Stomach (tissue), 8 donors: ENCODE measurements at regions not wholly inside any gene's neighbourhood (a gene's known extent, or its start where the extent isn't known, plus 50 kb on each side); places are given as distances from the start of the nearest gene placed in this dataset.

Source experiments
- DNase-seq, 2 donors: peaks; one replicate each; pipeline versions ENCODE4 v3.0.0 to v3.0.0-alpha.2; 2013 to 2019
- H3K27ac ChIP-seq, 5 donors: fragments of 200-600 bp in 4 of 5; sonication (generic) in 4 of 5; one replicate each; pipeline ENCODE4 v1.5.1; 2013 to 2019; ENCODE audit warnings: mild to moderate bottlenecking in 1 of 5, moderate library complexity in 1 of 5
- H3K27me3 ChIP-seq, 3 donors: fragments of 200-600 bp; sonication (generic); one replicate each; pipeline ENCODE4 v1.5.1; 2017 to 2019; ENCODE audit warnings: mixed run types in 1 of 3
- H3K36me3 ChIP-seq, 4 donors: fragments of 200-600 bp; sonication (generic); 1 replicate in 3 of 4; 2 replicates in 1 of 4; pipeline ENCODE4 v1.5.1; 2016 to 2019
- H3K4me1 ChIP-seq, 4 donors: fragments of 200-600 bp; sonication (generic); one replicate each; pipeline ENCODE4 v1.5.1; 2016 to 2019
- H3K4me3 ChIP-seq, 4 donors: fragments of 200-600 bp; sonication (generic) in 3 of 4; one replicate each; pipeline ENCODE4 v1.5.1; 2016 to 2019; ENCODE audit warnings: mild to moderate bottlenecking in 1 of 4
- H3K9me3 ChIP-seq, 4 donors: fragments of 200-600 bp; sonication (generic); one replicate each; pipeline ENCODE4 v1.5.1; 2016 to 2019
- EP300 ChIP-seq: sonication (generic); formaldehyde crosslinking; IDR thresholded peaks from one replicate; pipeline ENCODE4 v1.6.1; 2017; ENCODE audit warnings: antibody characterized with exemption
- POLR2A ChIP-seq, 4 donors: fragments of 450-650 bp; IDR thresholded peaks; one replicate each; pipeline ENCODE4 v1.6.1; 2016; ENCODE audit warnings: antibody characterized with exemption in 4 of 4, control low read depth in 2 of 4, mild to moderate bottlenecking in 1 of 4, moderate library complexity in 1 of 4
- POLR2AphosphoS5 ChIP-seq, 3 donors: sonication (generic); formaldehyde crosslinking; IDR thresholded peaks; one replicate each; pipeline ENCODE4 v1.6.1; 2016; ENCODE audit warnings: antibody characterized with exemption in 3 of 3
- WGBS, 5 donors: extraction: QIAGEN DNeasy Blood & Tissue Kit in 3 of 5; methylation state at CpG; one replicate each; pipeline versions ENCODE4 v1.1.5 to v1.1.7; 2013 to 2018; 5-methylcytosine and 5-hydroxymethylcytosine counted together
- intact Hi-C: fragments of 100-400 bp; cut with DNase I; formaldehyde crosslinking; loops from one replicate; pipeline ENCODE4 v1.15.1; 2023; ENCODE audit warnings: low total_unique reads
- TF ChIP-seq, protein P1 (sequence below), 7 experiments: fragments of 450-650 bp in 4 of 7; fragments of 200-600 bp in 3 of 7; sonication (generic) in 3 of 7; IDR thresholded peaks; one replicate each; pipeline ENCODE4 v1.5.1; 2016 to 2019; ENCODE audit warnings: antibody characterized with exemption in 7 of 7, control low read depth in 2 of 7, mild to moderate bottlenecking in 1 of 7
- donor health status: healthy with polysubstance abuse.
- donor health status: Bipolar disorder and iron deficiency.
- donor health status: healthy.

DNA sequence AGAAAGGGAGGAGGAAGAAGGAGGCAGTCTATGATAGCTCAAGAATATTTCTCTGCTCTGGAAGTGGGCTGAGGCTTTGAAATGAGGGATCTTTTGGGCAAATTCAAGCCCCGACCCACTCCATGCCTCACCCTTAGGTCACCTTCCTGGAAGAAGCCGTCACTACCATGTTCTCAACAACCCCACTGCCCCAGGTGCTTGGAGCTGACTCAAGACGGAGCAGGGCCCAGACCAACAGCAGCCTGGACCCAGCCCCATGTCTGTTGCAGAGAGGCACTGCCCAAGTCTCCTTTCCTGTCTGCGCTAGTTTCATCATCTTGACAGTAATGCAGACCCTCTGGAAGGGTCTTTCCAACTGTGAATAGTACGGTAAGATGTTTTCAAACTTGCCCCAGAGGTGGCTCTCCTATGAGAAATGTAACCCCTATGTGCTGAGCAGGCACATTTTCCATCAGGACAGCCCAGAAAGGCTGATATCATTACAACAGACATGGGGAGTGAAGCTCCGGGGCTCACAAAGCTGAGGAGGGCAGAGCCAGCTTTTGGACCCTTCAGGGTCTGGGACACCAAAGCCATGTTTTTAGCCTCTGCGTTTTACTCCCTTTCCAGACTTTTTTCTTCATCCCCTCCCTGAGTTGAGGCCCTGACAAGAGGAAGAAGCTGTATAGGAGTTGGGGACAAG lies 128.2 kb upstream of the LARP1 start:
- Histone ChIP-seq H3K27ac (no peak overlapping the region), H3K9me3 (peaks cover 0 to 4% (median 0%) of the 10 kb centered on the region in 4 donors), H3K4me1 (no peaks in the 10 kb centered on the region), H3K4me3 (no peak overlapping the region), H3K27me3 (peaks cover 0 to 4% (median 0%) of the 10 kb centered on the region in 3 donors), H3K36me3 (no peaks in the 10 kb centered on the region)
- DNase-seq: no peak
- TF ChIP-seq POLR2A (IDR thresholded peaks at IDR 0.05): no peak
- TF ChIP-seq POLR2AphosphoS5 (IDR thresholded peaks at IDR 0.05): no peak
- no peak for TF ChIP-seq EP300
- TF ChIP-seq, protein P1, sequence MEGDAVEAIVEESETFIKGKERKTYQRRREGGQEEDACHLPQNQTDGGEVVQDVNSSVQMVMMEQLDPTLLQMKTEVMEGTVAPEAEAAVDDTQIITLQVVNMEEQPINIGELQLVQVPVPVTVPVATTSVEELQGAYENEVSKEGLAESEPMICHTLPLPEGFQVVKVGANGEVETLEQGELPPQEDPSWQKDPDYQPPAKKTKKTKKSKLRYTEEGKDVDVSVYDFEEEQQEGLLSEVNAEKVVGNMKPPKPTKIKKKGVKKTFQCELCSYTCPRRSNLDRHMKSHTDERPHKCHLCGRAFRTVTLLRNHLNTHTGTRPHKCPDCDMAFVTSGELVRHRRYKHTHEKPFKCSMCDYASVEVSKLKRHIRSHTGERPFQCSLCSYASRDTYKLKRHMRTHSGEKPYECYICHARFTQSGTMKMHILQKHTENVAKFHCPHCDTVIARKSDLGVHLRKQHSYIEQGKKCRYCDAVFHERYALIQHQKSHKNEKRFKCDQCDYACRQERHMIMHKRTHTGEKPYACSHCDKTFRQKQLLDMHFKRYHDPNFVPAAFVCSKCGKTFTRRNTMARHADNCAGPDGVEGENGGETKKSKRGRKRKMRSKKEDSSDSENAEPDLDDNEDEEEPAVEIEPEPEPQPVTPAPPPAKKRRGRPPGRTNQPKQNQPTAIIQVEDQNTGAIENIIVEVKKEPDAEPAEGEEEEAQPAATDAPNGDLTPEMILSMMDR (IDR thresholded peaks at IDR 0.05): no peak
- WGBS, 5 donors: 81 to 87% (median 86%) methylated on average over 6 to 7 of the region's 7 CpGs
- intact Hi-C loops: no loop called here

- Histone ChIP-seq H3K9me3 (peaks cover 0 to 4% (median 0%) of the 10 kb centered on the region in 4 donors), H3K27me3 (no peaks in the 10 kb centered on the region), H3K36me3 (no peaks in the 10 kb centered on the region), H3K4me1 (no peaks in the 10 kb centered on the region), H3K4me3 (no peak overlapping the region), H3K27ac (no peak overlapping the region)
- 80 to 87% (median 87%) methylated on average over 5 of the region's 5 CpGs for WGBS, 5 donors
- intact Hi-C loops: no loop called here
- DNase-seq: no peak
- TF ChIP-seq POLR2AphosphoS5 (IDR thresholded peaks at IDR 0.05): no peak
- TF ChIP-seq, protein P1 (IDR thresholded peaks at IDR 0.05): no peak
- TF ChIP-seq EP300: no peak
- TF ChIP-seq POLR2A (IDR thresholded peaks at IDR 0.05): no peak
Observed at GRCh38 chr5:154625031-154625430, 130.1 kb upstream of the LARP1 start.

GRCh38 chr5:154624341-154624740 lies 130.8 kb upstream of the LARP1 start:
- intact Hi-C loops: no loop called here
- no peak for DNase-seq
- peaks cover 0 to 4% (median 0%) of the 10 kb centered on the region in 4 donors for H3K9me3 ChIP-seq
- whole genome bisulfite sequencing, 5 donors: 81 to 94% (median 86%) methylated on average over 3 of the region's 3 CpGs
- H3K27ac ChIP-seq: no peak overlapping the region
- H3K4me3 ChIP-seq: no peak overlapping the region
- H3K27me3 ChIP-seq: no peaks in the 10 kb centered on the region
- H3K4me1 ChIP-seq: no peaks in the 10 kb centered on the region
- H3K36me3 ChIP-seq: no peaks in the 10 kb centered on the region
- TF ChIP-seq EP300: no peak
- TF ChIP-seq POLR2A (IDR thresholded peaks at IDR 0.05): no peak
- TF ChIP-seq POLR2AphosphoS5 (IDR thresholded peaks at IDR 0.05): no peak
- TF ChIP-seq, protein P1 (IDR thresholded peaks at IDR 0.05): no peak

- H3K9me3 ChIP-seq: no peaks in the 10 kb centered on the region
- 72 to 80% (median 74%) methylated on average over 1 of the region's 1 CpG for WGBS, 5 donors
- H3K36me3 ChIP-seq: no peaks in the 10 kb centered on the region
- DNase-seq: no peak
- no peak overlapping the region for H3K27ac ChIP-seq
- H3K27me3 ChIP-seq: peaks cover 0 to 2% (median 0%) of the 10 kb centered on the region in 3 donors
- H3K4me1 ChIP-seq: no peaks in the 10 kb centered on the region
- intact Hi-C loops: no loop called here
- TF ChIP-seq POLR2A (IDR thresholded peaks at IDR 0.05): no peak
- no peak for TF ChIP-seq POLR2AphosphoS5 (IDR thresholded peaks at IDR 0.05)
- TF ChIP-seq EP300: no peak
- TF ChIP-seq, protein P1 (IDR thresholded peaks at IDR 0.05): no peak
- no peak overlapping the region for H3K4me3 ChIP-seq
Observed at GRCh38 chr5:154620411-154620810, 134.8 kb upstream of the LARP1 start.
